Left ventricle myocardium inferior (tissue), 1 donor: ENCODE measurements at regions not wholly inside any gene's neighbourhood (a gene's known extent, or its start where the extent isn't known, plus 50 kb on each side); places are given as distances from the start of the nearest gene placed in this dataset.

Experiments
- DNase-seq: peaks from one replicate; pipeline ENCODE4 v3.0.0-alpha.2; 2020
- H3K27ac ChIP-seq: fragments of 200-600 bp; replicated peaks from 2 replicates; pipeline ENCODE4 v1.8.0; 2021
- H3K27me3 ChIP-seq: fragments of 200-600 bp; 2 replicates; pipeline ENCODE4 v1.8.0; 2021; ENCODE audit warnings: low read depth
- H3K36me3 ChIP-seq: fragments of 200-600 bp; 2 replicates; pipeline ENCODE4 v1.8.0; 2021
- H3K4me1 ChIP-seq: fragments of 200-600 bp; 2 replicates; pipeline ENCODE4 v1.8.0; 2021
- H3K4me3 ChIP-seq: fragments of 200-600 bp; 2 replicates; pipeline ENCODE4 v1.8.0; 2021; ENCODE audit warnings: mild to moderate bottlenecking, moderate library complexity
- H3K9me3 ChIP-seq: fragments of 200-600 bp; replicated peaks from 2 replicates; pipeline ENCODE4 v1.8.0; 2021
- intact Hi-C: fragments of 100-400 bp; cut with micrococcal nuclease; formaldehyde crosslinking; loops from one replicate; pipeline ENCODE4 v1.11.0; 2022
- TF ChIP-seq, protein P1 (sequence below): fragments of 200-600 bp; IDR thresholded peaks from 2 replicates; pipeline ENCODE4 v1.8.0; 2021; ENCODE audit warnings: antibody characterized with exemption, mild to moderate bottlenecking, borderline replicate concordance
- donor health status: DM: no; HTN: yes; CAD: no; lungs with severe emphysema.

DNA sequence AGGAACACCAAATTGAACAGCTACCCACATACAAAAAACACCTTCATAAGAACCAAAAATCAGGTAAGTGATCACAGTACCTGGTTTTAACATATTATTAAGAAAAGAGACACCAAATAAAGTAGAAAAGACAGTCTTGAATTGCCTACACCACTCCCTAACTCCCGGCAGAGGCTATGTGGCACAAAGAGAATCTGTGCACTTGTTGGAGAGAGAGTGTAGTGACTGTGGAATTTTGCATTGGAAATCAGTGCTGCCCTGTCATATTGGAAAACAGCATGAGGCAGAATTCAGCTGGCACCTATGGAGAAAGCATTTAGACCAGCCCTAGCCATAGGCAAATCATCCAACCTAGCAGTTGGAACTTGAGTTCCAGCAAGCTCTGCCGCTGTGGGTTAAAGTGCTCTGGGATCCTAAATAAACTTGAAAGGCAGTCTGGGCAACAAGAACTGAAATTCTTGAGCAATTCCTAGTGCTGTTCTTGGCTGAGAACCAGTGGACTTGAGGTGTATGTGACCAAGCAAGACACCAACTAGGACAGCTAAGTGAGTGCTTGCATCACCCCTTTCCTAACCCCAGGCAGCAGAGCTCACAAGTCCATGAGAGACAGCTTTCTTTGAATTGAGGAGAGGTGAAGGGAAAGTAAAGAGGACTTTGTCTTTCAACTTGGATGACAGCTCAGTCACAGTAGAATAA is 969.6 kb upstream of the ALCAM start:
- Histone ChIP-seq H3K36me3 (no peaks in the 10 kb centered on the region), H3K4me3 (no peak overlapping the region), H3K27ac (no peak overlapping the region), H3K9me3 (peaks cover 16% of the 10 kb centered on the region), H3K27me3 (no peaks in the 10 kb centered on the region), H3K4me1 (no peaks in the 10 kb centered on the region)
- TF ChIP-seq, protein P1, sequence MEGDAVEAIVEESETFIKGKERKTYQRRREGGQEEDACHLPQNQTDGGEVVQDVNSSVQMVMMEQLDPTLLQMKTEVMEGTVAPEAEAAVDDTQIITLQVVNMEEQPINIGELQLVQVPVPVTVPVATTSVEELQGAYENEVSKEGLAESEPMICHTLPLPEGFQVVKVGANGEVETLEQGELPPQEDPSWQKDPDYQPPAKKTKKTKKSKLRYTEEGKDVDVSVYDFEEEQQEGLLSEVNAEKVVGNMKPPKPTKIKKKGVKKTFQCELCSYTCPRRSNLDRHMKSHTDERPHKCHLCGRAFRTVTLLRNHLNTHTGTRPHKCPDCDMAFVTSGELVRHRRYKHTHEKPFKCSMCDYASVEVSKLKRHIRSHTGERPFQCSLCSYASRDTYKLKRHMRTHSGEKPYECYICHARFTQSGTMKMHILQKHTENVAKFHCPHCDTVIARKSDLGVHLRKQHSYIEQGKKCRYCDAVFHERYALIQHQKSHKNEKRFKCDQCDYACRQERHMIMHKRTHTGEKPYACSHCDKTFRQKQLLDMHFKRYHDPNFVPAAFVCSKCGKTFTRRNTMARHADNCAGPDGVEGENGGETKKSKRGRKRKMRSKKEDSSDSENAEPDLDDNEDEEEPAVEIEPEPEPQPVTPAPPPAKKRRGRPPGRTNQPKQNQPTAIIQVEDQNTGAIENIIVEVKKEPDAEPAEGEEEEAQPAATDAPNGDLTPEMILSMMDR, result no peak
- no peak for DNase-seq
- intact Hi-C loops, result no loop called here

DNA sequence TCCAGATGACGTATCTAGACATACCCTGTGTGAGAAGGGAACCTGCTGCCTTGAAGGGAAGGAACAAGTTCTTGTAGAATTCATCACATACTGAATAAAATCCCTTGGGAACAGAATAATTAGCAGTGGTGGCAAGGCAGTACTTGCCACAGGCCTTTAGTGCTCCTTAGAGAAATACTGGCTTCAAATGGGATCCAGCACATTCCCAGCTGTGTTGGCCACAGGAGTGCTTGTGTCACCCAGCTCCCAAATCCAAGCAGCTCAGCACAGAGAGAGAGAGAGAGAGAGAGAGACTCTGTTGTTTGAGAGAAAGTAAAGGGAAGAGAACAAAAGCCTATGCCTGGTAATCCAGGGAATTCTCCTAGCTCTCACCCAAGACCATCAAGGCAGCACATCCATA is 969.0 kb upstream of the ALCAM start:
- DNase-seq, result no peak
- TF ChIP-seq, protein P1, result no peak
- no peak overlapping the region for H3K4me3 ChIP-seq

DNA sequence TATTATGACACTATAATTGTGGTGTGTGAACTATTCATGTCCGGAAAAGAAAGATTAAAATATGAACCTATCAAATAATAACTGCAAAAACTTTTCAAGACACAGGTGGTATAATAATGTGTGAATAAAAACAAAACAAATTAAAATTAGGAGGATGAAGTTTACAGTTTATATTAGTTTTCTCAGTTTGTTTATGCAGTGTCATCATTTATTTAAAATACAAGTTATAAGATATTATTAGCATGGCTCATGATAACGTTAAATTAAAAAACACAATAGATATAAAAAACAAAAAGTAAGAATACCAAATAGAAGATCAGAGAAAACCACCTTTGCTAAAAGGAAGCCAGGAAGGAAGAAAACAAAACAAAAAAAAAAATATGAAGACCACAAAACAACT is 963.8 kb upstream of the ALCAM start:
- H3K4me1 ChIP-seq, result no peaks in the 10 kb centered on the region
- no peak overlapping the region for H3K27ac ChIP-seq
- no peak for DNase-seq
- peaks cover 26% of the 10 kb centered on the region for H3K9me3 ChIP-seq
- intact Hi-C loops, result no loop called here
- no peak overlapping the region for H3K4me3 ChIP-seq
- TF ChIP-seq, protein P1, result no peak
- no peaks in the 10 kb centered on the region for H3K36me3 ChIP-seq
- no peaks in the 10 kb centered on the region for H3K27me3 ChIP-seq

More for the DNA sequence above, 969.0 kb upstream of the ALCAM start:
- no peaks in the 10 kb centered on the region for H3K27me3 ChIP-seq
- H3K27ac ChIP-seq, result no peak overlapping the region
- H3K9me3 ChIP-seq, result peaks cover 16% of the 10 kb centered on the region
- intact Hi-C loops, result no loop called here
- no peaks in the 10 kb centered on the region for H3K4me1 ChIP-seq
- H3K36me3 ChIP-seq, result no peaks in the 10 kb centered on the region

DNA sequence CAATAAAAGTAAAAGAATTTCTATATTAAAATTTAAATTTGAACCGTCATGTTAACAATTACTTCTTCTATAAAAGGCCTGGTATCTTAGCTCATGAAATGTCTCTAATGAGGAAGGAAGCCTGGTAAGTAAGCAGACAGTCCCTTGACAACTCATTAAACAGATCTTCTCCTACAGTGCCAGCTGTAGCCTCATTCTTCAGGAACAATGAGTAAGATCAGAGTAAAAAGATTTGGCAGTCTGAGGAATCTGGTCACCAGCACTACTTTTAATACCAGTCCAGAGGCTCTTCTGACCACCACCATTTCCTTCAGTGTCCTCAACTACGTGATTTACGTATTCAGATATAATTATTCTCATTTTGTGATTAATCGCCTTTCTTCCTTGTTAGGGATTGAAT is 955.0 kb upstream of the ALCAM start:
- H3K27ac ChIP-seq, result no peak overlapping the region
- H3K4me1 ChIP-seq, result no peaks in the 10 kb centered on the region
- intact Hi-C loops, result no loop called here
- no peak for DNase-seq
- H3K9me3 ChIP-seq, result peaks cover 4% of the 10 kb centered on the region
- H3K4me3 ChIP-seq, result no peak overlapping the region
- TF ChIP-seq, protein P1, result no peak
- no peaks in the 10 kb centered on the region for H3K27me3 ChIP-seq
- no peaks in the 10 kb centered on the region for H3K36me3 ChIP-seq

DNA sequence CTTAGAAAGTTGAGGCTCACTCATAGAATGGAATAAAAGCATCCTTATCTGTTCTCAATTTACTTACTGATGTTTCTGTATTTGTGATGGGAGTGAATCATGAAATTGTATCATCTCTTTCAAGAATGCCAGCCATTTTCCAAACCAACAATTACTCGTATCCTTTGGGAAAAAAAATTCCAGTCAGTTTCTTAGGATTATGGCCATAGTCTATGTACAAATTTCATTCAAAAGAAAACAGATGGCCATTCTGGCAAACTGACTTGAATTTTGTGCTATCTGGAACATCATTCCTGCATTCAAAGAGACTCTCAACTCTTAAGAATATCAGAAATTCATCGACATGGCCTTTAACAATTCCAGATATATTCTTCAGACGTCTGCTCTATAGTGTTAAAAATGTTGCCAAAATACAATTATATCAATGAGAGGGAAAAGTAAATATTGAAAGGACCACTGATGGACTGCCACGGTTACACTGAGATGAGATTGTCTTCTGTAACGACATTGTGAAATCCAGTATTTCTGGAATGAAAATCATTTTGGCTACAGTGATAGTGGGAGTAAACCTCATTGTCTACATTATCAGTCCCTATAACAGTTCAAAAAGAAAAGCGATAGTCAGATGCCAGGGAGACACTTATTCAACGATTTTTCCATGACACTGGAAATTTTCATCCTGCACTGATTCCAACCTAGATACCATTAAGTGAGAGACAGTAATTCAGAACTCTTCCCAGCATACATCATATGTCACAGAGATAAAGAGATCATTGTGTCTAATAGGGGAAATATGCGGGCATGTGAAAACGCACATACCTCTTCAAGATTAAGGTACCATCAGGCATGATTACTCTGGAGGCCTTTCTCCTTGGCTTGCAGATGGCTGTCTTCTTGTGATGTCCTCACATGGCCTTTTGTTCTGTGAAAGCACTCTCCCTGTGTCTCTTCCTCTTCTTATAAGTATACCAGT is 953.8 kb upstream of the ALCAM start:
- H3K4me3 ChIP-seq, result no peak overlapping the region
- H3K9me3 ChIP-seq, result no peaks in the 10 kb centered on the region
- DNase-seq, result no peak
- no peaks in the 10 kb centered on the region for H3K27me3 ChIP-seq
- no peaks in the 10 kb centered on the region for H3K36me3 ChIP-seq
- H3K27ac ChIP-seq, result no peak overlapping the region
- no peaks in the 10 kb centered on the region for H3K4me1 ChIP-seq
- intact Hi-C loops, result no loop called here
- TF ChIP-seq, protein P1, result no peak
